GM21447 (cell line): ENCODE measurements at regions not wholly inside any gene's neighbourhood (a gene's known extent, or its start where the extent isn't known, plus 50 kb on each side); places are given as distances from the start of the nearest gene placed in this dataset.
"Not testable (repeated sequence)": the region's sequence is repeated elsewhere in the genome, so short reads cannot be mapped to it uniquely, and the experiment has no call there.

Experiments used
- ATAC-seq: cut with Tn5 transposase; IDR thresholded peaks from one replicate; pipeline ENCODE4 v1.9.1; 2021; ENCODE audit not compliant: unreplicated experiment

- ATAC-seq: no peak
These were observed 461.4 kb downstream of the DIPK2A start for GRCh38 chr3:144433006-144433405.

- peak; percentile 52 for ATAC-seq
These were observed 466.4 kb downstream of the DIPK2A start for GRCh38 chr3:144437989-144438388.

GRCh38 chr3:144444061-144444460 lies 472.4 kb downstream of the DIPK2A start:
- no peak for ATAC-seq

GRCh38 chr3:144444546-144444945 lies 472.9 kb downstream of the DIPK2A start:
- no peak for ATAC-seq

- ATAC-seq: no peak
These were observed 484.3 kb downstream of the DIPK2A start for GRCh38 chr3:144455841-144456440.

GRCh38 chr3:144457758-144458157 lies 486.1 kb downstream of the DIPK2A start:
- ATAC-seq: no peak

- ATAC-seq: no peak
These were observed 486.7 kb downstream of the DIPK2A start for GRCh38 chr3:144458283-144458682.

- no peak for ATAC-seq
These were observed 490.7 kb downstream of the DIPK2A start for GRCh38 chr3:144462337-144462736.

- no peak for ATAC-seq
These were observed 492.3 kb downstream of the DIPK2A start for GRCh38 chr3:144463911-144464310.

- ATAC-seq: no peak
These were observed 494.5 kb downstream of the DIPK2A start for GRCh38 chr3:144466114-144466513.

GRCh38 chr3:144466540-144466939 lies 494.9 kb downstream of the DIPK2A start:
- ATAC-seq: no peak

- no peak for ATAC-seq
These were observed 499.0 kb downstream of the DIPK2A start for GRCh38 chr3:144470666-144471065.

GRCh38 chr3:144477593-144477992 lies 506.0 kb downstream of the DIPK2A start:
- ATAC-seq: no peak

- ATAC-seq: no peak
These were observed 508.8 kb downstream of the DIPK2A start for GRCh38 chr3:144480416-144480919.

GRCh38 chr3:144482876-144483275 lies 511.3 kb downstream of the DIPK2A start:
- no peak for ATAC-seq

- no peak for ATAC-seq
These were observed 515.4 kb downstream of the DIPK2A start for GRCh38 chr3:144487011-144487410.

GRCh38 chr3:144488927-144489326 lies 517.3 kb downstream of the DIPK2A start:
- ATAC-seq: no peak

- ATAC-seq: no peak
These were observed 519.7 kb downstream of the DIPK2A start for GRCh38 chr3:144491333-144491732.

GRCh38 chr3:144494651-144495050 lies 523.0 kb downstream of the DIPK2A start:
- ATAC-seq: not testable (repeated sequence)

- no peak for ATAC-seq
These were observed 524.7 kb downstream of the DIPK2A start for GRCh38 chr3:144496141-144496835.

GRCh38 chr3:144497452-144497851 lies 525.8 kb downstream of the DIPK2A start:
- ATAC-seq: no peak
